LNCAP (cell line): ENCODE measurements at regions not wholly inside any gene's neighbourhood (a gene's known extent, or its start where the extent isn't known, plus 50 kb on each side); places are given as distances from the start of the nearest gene placed in this dataset.

Experiments used
- CTCF ChIP-seq: fragments of 450-650 bp; IDR thresholded peaks from 2 replicates; pipeline ENCODE4 v1.5.1; 2017; ENCODE audit warnings: mild to moderate bottlenecking

DNA sequence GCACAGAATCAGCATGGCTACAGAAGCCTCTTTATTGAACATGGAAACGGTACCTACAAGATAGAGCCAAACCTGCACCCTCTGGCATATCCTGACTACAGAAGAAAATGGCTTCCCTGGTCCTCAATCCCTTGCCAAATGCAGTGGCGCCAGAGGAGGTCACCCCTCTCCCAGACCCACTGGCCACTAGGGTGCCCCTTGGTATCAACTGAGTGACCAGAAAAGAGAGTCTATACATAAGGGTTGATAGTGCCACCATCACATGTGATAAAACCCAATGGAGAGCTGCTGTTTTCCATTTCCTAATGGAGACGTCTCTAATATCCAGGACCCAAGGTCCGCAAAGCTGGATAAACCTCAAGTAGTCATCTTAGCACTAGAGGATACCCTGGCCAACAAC lies 52.7 kb upstream of the ALK start:
- TF ChIP-seq CTCF, result no peak

- TF ChIP-seq CTCF, result no peak
Observed at GRCh38 chr2:29977284-29977683, 55.9 kb upstream of the ALK start.

GRCh38 chr2:29981402-29981801 lies 60.0 kb upstream of the ALK start:
- TF ChIP-seq CTCF, result no peak

DNA sequence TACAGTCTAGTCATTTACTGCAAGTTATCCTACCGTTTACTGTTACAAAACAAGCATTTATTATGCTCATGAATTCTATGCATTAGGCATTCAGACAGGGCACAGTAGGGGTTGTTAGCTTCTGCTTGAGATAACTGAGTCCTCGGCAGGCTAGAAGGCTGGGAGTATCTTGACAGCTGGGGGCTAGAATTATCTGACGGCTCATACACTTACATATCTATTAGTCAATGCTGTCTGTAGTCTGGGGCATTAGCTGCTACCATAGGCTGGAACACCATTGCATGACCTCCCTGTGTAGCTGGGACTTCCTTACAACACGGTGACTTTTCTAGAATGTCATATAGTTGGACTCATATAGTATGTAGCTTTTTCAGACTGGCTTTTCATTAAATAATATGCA lies 61.9 kb upstream of the ALK start:
- TF ChIP-seq CTCF, result no peak

DNA sequence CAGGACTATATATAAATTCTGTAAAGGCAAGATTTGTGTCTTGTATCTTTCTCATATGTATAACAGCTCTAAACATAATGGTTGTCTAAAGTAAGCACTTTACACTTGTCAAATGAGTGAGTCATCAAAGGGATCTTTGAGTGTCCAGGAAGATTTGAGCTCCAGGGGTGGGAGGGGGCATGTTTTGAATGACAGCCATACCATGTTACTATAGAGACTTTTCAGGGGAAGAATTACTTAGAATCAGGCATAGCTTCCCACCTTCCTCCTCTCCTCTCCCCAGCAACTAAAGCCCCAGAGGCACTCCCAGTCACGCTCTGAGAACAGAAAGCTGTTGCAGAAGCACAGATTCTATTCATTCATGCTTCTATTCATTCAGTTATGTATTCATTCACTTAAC lies 65.8 kb upstream of the ALK start:
- no peak for TF ChIP-seq CTCF

GRCh38 chr2:29990129-29990528 lies 68.7 kb upstream of the ALK start:
- no peak for TF ChIP-seq CTCF

- TF ChIP-seq CTCF, result no peak
Observed at GRCh38 chr2:29991086-29991485, 69.7 kb upstream of the ALK start.

DNA sequence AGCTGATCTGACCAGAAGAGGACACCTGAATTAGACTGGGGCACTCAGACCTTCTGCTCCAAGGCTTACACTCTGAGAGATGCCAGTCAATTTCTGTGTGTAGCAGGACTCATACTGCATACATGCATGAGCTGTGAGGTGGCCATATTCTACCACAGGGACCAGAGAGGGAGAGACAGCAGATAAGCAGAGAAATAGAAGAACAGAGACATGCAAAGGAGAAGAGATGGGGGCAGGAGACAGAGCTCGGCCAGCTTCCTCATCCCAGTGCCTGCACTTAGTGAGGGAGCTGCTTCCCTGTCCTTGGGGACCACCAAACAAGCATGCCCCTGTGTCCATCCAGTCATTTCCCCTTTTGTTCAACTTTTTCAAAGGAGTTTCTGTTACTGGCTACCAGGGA lies 73.9 kb upstream of the ALK start:
- TF ChIP-seq CTCF, result no peak
